ENCODE measurements at regions not wholly inside any gene's neighbourhood (a gene's known extent, or its start where the extent isn't known, plus 50 kb on each side); places are given as distances from the start of the nearest gene placed in this dataset.

GRCh38 chr13:107832500-107833100 is 382.7 kb downstream of the LIG4 start:
- TF ChIP-seq, protein P1, sequence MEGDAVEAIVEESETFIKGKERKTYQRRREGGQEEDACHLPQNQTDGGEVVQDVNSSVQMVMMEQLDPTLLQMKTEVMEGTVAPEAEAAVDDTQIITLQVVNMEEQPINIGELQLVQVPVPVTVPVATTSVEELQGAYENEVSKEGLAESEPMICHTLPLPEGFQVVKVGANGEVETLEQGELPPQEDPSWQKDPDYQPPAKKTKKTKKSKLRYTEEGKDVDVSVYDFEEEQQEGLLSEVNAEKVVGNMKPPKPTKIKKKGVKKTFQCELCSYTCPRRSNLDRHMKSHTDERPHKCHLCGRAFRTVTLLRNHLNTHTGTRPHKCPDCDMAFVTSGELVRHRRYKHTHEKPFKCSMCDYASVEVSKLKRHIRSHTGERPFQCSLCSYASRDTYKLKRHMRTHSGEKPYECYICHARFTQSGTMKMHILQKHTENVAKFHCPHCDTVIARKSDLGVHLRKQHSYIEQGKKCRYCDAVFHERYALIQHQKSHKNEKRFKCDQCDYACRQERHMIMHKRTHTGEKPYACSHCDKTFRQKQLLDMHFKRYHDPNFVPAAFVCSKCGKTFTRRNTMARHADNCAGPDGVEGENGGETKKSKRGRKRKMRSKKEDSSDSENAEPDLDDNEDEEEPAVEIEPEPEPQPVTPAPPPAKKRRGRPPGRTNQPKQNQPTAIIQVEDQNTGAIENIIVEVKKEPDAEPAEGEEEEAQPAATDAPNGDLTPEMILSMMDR (IDR thresholded peaks at IDR 0.05; ENCODE audit: extremely low read depth in 1 of 2, insufficient read depth in 1 of 2, low read depth in 1 of 2, low read length in 2 of 2), result no peak
- TF ChIP-seq POLR2AphosphoS5 (IDR thresholded peaks at IDR 0.05; ENCODE audit: insufficient read depth, low read depth, low read length) (no peak), EZH2 (IDR thresholded peaks at IDR 0.05; ENCODE audit: borderline replicate concordance, low read depth, low read length, severe bottlenecking) (no peak), JUN (IDR thresholded peaks at IDR 0.05; ENCODE audit: borderline replicate concordance, insufficient read depth, insufficient read length, low read depth) (no peak), POLR2A (IDR thresholded peaks at IDR 0.05; ENCODE audit: low read depth, low read length) (no peak), MAX (IDR thresholded peaks at IDR 0.05; ENCODE audit: insufficient read depth, insufficient read length) (no peak), GATA2 (IDR thresholded peaks at IDR 0.05; ENCODE audit: insufficient read depth, insufficient read length, low read depth, low read length) (no peak), FOS (IDR thresholded peaks at IDR 0.05; ENCODE audit: borderline replicate concordance, insufficient read depth, low read length) (no peak)
